ENCODE measurements at regions not wholly inside any gene's neighbourhood (a gene's known extent, or its start where the extent isn't known, plus 50 kb on each side); places are given as distances from the start of the nearest gene placed in this dataset.

GRCh38 chr4:31947101-31947500, 1226.9 kb downstream of the PCDH7 start:
- DNase-seq (ENCODE audit: low spot score) = no peak

GRCh38 chr4:31949045-31949444, 1228.9 kb downstream of the PCDH7 start:
- DNase-seq (ENCODE audit: low spot score) = no peak

- DNase-seq (ENCODE audit: low spot score) = no peak
Measured at GRCh38 chr4:31955346-31955745, 1235.2 kb downstream of the PCDH7 start.

GRCh38 chr4:31959972-31960371, 1239.8 kb downstream of the PCDH7 start:
- DNase-seq (ENCODE audit: low spot score) = no peak

- no peak for DNase-seq (ENCODE audit: low spot score)
Measured at GRCh38 chr4:31964685-31965084, 1244.5 kb downstream of the PCDH7 start.

- DNase-seq (ENCODE audit: low spot score) = no peak
Measured at GRCh38 chr4:31968842-31969241, 1248.7 kb downstream of the PCDH7 start.

GRCh38 chr4:31974490-31975002, 1254.4 kb downstream of the PCDH7 start:
- DNase-seq (ENCODE audit: low spot score) = no peak

GRCh38 chr4:31979988-31980387, 1259.8 kb downstream of the PCDH7 start:
- no peak for DNase-seq (ENCODE audit: low spot score)

- no peak for DNase-seq (ENCODE audit: low spot score)
Measured at GRCh38 chr4:31983246-31983645, 1263.1 kb downstream of the PCDH7 start.

GRCh38 chr4:31983677-31984076, 1263.5 kb downstream of the PCDH7 start:
- DNase-seq (ENCODE audit: low spot score) = no peak

- DNase-seq (ENCODE audit: low spot score) = no peak
Measured at GRCh38 chr4:31984872-31985271, 1264.7 kb downstream of the PCDH7 start.

- DNase-seq (ENCODE audit: low spot score) = no peak
Measured at GRCh38 chr4:31995943-31996901, 1276.1 kb downstream of the PCDH7 start.

GRCh38 chr4:31998807-31999206, 1278.6 kb downstream of the PCDH7 start:
- no peak for DNase-seq (ENCODE audit: low spot score)

GRCh38 chr4:31999848-32000247, 1279.7 kb downstream of the PCDH7 start:
- no peak for DNase-seq (ENCODE audit: low spot score)

GRCh38 chr4:32000846-32001488, 1280.8 kb downstream of the PCDH7 start:
- no peak for DNase-seq (ENCODE audit: low spot score)

GRCh38 chr4:32002037-32002747, 1282.0 kb downstream of the PCDH7 start:
- DNase-seq (ENCODE audit: low spot score) = no peak

GRCh38 chr4:32003548-32003947, 1283.4 kb downstream of the PCDH7 start:
- DNase-seq (ENCODE audit: low spot score) = no peak

GRCh38 chr4:32010221-32010620, 1290.1 kb downstream of the PCDH7 start:
- no peak for DNase-seq (ENCODE audit: low spot score)

GRCh38 chr4:32022071-32022470, 1301.9 kb downstream of the PCDH7 start:
- DNase-seq (ENCODE audit: low spot score) = no peak

- no peak for DNase-seq (ENCODE audit: low spot score)
Measured at GRCh38 chr4:32025851-32026459, 1305.8 kb downstream of the PCDH7 start.

- no peak for DNase-seq (ENCODE audit: low spot score)
Measured at GRCh38 chr4:32030406-32030805, 1310.2 kb downstream of the PCDH7 start.

GRCh38 chr4:32031026-32031425, 1310.9 kb downstream of the PCDH7 start:
- no peak for DNase-seq (ENCODE audit: low spot score)
